CD4-positive, alpha-beta T cell treated with Interleukin-1 beta for 1 hour (primary cell): ENCODE measurements at regions not wholly inside any gene's neighbourhood (a gene's known extent, or its start where the extent isn't known, plus 50 kb on each side); places are given as distances from the start of the nearest gene placed in this dataset.

Source experiments
- DNase-seq, 2 donors: peaks; one replicate each; pipeline ENCODE4 v3.0.0-alpha.2; 2020 to 2022

DNA sequence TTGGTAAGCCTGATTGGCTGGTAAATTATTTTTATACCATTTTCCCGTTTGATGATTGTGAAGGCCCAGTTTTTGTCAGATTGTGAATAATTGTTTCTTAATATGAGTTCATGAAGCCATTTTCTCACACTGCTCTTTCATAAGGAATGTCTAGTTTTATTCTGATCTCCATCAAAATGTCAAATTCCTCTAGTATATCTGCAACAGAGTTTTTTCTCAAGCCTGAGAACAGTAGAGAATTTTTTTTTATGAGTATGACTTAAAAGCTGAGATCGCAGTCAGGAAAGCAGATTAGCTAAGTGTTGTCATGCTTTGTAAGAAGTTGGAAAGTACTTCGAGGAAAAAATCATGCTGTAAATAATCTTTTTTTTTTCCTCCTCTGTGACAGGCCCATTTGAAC lies 484.9 kb upstream of the ATP2B1 start:
- no peak for DNase-seq

DNA sequence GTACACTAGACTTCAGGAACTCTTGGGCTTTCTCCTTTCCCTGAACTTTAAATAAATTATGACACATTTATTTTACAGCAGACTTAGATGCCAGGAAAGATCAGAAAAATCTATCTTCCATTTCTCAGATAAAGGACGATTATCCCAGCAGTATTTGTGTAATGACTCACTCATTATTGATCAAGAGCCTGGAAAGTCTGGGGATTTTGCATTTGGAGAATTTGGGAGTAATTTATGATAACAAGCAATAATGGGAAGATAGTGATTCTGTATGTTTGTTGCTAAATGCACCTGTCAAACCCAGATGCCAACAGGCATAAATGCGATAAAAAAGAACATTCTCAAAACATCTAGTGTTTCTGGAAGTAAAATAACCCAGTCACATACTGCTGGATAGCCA lies 480.2 kb upstream of the ATP2B1 start:
- no peak for DNase-seq

DNA sequence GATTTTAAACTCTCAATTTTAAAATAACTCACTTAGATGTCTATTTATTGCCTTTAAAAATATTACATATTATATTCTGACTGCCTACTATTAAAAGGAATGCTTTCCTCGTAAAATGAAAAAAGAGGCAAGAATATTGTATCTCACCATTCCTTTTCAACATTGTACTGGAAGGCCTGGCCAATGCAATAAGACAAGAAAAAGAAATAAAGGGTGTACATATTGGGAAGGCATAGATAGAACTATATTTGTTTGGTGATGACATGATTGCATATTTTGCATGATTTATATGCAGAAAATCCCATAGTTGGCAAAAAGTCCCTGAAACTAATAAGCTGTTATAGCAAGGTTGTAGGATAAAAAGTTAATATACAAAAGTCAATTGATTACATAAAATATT lies 474.6 kb upstream of the ATP2B1 start:
- DNase-seq = no peak

DNA sequence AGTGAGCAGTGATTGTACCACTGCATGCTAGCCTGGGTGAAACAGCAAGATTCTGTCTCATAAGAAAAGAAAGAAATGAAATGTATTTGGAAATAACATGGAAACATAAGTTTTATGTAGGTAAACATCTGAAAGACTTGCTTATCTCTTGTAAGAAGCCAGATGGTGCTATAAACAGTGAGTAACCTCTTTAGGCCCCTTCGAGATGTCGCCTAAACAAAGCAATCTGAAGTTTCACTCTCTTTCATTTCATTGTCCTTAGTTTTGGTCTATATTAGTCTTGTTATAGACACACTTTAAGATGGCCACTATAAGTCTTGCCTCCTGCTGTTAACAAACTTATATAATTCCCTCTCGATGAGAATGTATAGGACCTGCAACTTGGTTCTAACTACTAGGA lies 472.6 kb upstream of the ATP2B1 start:
- no peak for DNase-seq

DNA sequence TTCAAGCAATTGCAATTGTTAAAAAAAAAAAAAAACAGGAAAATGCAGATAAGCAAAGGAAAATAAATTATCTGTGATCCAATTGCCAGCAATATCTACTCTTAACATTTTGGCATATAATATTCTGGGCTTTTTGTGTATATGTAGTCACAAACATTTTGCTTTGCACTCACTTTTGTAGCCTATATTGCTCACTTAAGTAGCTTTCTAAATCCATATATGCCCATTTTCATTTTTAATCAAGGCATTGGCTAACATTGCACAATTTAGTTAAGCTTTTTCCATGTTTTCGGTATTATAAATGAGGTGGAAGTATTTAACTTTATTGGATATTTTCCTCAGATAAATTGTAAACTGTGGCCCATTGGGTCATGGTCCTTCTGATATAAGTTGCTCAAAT lies 466.3 kb upstream of the ATP2B1 start:
- no peak for DNase-seq

DNA sequence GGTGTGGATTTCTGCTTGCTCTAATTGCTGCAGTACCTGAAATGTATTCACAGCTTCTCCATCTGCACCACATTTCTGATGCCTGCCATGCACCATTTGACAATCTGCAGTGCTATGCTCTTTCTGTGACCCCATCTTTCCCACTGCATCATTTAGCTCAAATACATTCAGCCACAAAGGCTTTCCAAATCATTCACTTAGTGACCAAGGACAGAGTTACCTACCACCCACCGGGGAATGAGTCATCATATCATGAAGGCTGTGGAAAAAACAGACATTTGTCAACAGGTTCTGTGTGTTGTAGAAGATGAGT lies 465.5 kb upstream of the ATP2B1 start:
- DNase-seq = no peak

DNA sequence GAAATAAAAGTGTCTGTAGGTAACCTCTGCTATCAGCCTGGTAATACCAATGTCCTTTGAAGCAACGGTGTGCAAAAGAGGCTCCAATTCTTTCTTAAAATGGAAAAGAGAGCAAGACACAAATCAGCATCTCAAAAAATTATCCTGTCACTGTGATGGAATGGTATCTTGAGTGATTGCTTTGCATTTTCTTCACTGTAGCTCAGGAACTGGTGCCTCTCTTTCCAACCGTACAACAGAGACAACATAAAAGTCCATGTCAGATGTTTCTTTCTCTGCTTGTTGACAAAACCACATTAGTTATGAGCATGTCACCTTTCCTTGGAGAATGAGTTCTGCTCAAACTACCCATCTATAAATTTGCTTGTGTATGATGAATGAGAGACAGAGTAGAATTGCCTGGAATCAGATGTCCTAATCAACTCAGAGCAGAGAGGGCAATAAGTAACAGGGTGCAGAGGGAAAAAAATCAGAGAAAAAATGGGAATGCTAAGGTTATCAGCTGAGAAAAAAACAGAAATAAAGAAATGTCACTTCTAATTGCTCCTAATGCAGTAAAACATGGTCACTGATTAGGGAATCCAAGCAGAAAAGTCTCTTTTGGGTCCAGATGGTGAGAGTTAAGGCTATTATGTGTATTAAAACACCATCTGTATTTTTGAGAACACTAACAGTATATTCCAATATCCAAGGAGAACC lies 465.0 kb upstream of the ATP2B1 start:
- DNase-seq = no peak

DNA sequence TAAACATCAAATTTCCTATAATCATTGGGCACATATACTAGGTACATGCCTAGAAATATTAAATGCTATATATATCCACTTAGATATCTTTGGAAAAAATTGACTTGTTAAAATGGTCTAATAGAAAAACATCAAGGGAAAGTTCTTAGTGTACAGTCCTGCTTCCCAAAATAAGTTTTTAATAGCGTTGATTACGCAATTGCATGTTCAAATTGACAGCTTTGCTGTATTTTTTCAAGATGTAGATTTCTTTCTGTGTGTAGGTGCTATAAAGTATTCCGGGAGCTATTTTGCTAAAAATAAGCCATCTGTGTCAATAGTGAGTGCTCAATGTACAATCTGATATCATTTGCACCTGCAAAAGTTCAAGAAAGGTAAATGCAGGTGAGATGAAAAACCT lies 463.9 kb upstream of the ATP2B1 start:
- no peak for DNase-seq

DNA sequence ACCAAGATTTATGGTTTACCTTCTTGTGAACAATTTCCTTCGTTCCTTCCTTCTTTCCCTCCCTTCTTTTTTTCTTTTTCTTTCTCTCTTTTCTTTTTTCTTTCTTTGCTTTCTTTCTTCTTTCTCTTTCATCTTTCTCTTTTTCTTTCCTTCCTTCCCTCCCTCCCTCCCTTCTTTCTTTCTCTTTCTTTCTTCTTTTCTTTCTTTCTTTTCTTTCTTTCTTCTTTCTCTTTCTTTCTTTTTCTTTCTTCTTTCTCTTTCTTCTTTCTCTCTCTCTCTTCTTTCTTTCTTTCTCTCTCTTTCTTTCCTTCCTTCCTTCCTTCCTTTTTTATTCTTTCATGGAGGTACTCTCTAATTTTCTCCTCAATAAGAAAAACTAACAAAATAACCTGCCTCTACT lies 462.1 kb upstream of the ATP2B1 start:
- no peak for DNase-seq

DNA sequence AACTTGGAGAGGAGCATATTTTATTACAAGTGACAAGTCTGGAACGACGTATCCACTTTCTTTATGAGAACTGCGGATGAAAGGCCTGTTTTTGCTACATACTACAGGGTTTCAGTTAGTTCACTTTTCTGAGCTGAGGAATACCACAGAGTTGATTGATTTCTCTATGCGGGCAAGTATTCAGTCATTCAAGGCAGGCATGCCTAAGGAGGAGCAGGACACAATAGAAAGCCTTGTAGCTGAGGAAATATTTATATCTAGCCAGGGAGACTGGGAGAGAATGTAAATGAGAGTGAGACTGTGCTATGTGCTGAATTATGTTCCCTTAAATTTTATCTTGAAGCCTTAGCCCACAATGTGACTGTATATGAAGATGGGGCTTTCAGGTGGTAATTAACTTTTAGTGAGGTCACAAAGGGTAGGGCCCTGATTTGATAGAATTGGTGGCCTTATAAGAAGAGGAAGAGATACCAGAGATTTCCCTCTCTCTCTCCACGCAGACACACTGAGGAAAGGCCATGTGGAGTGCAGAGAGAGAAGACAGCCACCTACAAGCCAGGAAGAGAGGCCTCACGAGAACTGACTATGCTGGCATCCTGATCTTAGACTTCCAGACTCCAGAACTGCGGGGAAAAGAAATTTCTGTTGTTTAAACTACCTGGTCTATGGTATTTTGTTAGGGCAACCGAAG lies 459.0 kb upstream of the ATP2B1 start:
- DNase-seq = no peak

DNA sequence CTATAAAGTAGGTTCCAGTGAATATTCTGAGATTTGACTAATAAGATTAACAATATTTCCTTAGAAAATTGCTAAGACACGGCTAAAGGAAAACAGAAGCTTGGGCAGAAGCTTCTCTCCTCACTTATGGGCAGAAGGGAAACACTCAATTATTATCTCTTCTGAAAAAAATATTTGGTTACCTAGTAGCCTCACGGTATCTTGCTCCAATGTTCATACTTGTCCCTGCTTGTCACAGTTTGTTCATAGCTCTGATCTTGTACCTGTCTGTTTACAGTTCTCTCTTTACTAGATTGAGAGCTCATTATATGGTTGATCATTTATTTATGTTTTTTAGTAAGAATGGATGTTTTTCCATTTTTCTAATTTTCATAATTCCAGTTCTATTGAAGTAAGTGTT lies 458.0 kb upstream of the ATP2B1 start:
- DNase-seq = no peak

DNA sequence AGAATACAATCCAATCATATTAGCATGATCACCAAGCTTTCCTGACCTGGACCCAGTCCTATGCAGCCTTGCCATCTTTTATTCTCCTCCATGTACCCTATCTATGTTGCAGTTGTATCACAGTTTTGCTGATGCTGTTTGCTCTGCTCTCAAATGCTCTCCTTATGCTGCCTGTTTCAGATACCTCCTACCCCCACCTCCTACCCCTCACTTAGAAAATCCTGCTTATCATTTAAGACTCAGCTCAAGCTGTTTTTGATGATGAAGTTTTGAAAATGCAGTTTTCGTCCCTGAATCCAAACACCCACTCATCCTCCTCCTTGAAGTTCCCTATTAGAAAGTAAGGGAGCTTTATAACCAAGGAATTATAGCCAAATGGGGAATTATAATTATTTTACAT lies 457.4 kb upstream of the ATP2B1 start:
- DNase-seq = no peak

DNA sequence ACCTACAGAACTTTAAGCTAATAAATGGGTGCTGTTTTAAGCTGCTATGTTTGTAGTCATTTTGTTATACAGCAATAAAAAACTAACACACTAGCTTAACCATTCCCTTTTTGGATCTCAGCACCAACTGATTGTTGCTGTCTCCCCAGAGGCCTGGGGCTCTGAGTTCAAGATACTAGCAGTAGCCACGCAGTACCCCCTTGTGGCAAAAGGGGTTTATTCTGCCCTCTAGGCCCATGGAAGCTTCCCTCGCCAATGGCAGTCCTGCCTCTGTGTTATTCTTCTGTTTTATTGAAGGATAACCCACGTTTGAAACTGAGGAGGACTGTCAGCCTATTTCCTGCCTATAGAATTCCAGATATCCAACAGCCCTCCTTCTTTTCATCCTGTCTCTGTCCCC lies 455.3 kb upstream of the ATP2B1 start:
- DNase-seq = peak in 1 of 2 donors; percentile 1

DNA sequence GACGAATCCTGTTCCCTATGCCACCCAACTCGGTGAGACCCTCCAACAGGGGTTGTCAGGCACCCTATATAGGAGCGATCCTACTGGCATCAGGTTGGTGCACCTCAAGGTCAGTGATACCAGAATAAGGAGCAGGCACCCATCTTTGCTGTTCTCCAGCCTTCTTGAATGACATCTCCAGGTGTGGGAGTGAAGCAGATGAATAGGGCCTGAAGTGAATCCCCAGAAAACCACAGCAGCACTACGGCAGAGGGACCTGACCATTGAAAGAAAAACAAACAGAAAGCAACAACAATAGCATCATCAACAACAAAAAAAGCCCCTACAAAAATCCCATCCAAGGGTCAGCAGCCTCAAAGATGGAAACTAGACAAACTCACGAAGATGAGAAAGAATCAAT lies 445.2 kb upstream of the ATP2B1 start:
- DNase-seq = no peak

DNA sequence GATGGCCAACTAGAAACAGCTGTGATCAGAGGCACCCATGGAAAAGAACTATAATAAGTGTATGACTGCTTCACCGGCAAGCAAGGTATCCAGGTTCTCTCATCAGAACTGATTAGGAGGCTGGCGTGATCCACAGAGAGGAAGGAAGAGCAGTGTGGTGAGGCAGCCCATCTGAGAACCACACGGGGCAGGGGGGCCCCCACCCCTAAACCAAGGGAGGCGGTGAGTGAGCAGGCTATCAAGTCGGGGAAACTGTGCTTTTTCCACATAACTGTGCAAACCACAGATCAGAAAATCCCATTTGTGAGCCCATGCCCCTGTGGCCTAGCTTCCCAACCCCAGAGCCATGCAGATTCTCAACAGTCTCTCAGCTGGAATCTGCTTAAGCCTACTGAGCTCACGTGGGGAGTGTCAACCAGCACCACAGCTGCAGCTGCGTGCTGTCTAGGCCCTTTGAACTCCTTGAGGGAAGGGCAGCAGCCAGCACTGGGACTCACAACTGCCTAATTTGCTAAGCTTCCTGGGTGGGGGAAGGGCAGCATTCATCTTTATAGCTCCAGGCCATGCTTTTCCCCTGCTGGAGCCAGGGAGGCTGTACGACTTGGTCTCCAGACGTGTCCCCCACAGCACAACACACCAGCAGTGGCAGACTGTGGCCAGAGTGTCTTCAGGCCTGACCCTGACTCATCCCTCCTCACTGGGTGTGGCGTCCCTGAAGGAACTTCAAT lies 444.4 kb upstream of the ATP2B1 start:
- DNase-seq = no peak

DNA sequence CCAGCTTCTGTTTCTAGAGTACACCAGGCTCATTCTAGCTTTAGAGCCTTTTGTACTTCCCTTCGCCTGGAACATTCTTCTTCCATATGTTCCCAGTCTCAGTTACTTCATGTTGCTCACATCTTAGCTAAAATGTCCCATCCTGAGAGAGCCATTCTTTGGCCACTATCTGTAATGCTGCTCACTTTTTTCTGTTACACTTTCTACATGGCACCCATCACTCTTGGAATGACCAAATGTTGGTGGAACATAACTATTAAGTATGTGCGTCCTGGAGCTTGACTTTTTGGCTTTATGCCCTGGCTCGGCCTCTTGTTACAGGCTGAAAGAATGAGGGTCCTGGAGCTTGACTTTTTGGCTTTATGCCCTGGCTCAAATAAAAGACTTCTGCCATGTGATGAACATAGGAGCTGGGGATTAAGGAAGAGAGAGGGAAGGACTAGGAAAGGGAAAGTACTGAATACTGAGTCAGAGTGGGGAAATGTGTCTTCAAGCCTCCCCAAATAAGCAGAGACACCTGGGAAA lies 442.9 kb upstream of the ATP2B1 start:
- DNase-seq = no peak

DNA sequence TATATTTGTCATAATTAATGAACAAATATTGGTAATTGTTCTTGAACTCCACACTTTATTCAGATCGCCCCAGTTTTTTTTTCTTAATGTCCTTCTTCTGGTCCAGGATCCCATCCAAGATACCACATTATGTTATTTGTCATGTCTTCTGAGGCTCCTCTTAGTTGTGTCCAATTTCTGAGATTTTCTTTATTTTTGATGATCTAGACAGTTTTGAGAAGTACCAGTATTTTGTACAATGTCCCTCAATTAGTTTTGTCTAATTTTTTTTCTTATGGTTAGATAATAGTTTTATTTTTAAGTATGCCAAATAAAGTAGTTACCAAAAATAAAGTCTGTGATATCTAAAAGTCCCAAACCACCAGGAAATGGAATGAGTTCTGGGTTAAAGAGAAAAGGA lies 440.8 kb upstream of the ATP2B1 start:
- DNase-seq = no peak

DNA sequence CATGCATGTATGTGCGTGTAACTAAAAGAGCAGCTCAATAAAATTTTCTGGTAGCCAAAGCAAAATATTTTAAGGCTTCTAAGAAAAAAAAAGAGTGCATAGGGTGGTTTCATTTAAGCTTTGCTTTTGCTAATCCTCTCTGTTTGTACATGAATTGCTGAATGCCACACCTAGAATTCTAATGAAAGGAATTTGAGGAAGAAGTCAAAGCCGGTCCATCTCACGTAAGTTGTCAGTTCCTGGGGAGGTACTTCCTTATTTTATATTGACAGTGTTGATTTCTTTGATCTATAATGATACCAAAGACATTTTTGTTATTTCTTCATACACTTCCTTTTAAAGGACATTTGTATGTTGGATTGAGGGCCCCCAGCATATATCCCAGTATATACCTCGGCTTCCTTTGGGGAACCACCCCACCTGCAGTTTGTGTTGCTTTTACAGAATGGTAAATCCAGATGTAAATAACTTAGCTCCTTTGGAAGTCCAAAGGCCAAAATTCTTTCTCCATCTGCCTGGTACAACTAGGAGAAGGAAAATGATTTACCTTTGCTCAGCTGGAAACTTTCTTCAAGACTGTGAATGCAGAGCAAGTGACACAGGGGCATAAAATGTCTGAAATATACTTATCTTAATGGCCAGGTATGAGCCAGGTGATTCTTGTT lies 420.9 kb upstream of the ATP2B1 start:
- DNase-seq = no peak

DNA sequence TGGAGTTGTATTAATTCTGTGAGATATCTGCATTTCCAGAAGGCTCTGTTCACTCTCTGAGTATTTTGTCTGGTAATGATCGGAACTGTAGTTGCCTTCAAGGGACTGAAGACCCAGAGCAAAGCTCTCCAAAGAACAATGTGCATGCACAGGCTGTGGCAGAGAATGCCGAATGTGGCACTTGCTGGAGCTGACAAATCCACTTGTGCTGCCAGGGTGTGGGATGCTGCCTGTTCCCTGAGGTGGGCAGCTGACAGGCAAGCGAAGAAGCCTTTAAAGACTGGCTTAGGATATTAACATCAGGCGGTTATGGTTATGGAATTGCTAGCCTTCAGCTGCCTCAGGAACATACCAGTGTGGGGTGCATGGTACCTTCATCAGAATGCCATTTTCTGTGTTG lies 419.9 kb upstream of the ATP2B1 start:
- no peak for DNase-seq

DNA sequence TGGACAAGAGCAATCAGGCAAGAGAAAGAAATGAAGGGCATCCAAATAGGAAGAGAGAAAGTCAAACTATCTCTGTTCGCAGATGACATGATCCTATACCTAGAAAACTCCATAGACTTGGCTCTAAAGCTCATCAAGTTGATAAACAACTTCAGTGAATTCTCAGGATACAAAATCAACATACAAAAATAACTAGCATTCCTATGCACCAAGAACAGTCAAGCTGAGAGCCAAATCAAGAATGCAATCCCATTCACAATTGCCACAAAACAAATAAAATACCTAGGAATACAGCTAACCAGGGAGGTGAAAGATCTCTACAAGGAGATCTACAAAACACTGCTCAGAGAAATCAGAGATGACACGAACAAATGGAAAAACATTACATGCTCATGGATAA lies 417.5 kb upstream of the ATP2B1 start:
- no peak for DNase-seq

DNA sequence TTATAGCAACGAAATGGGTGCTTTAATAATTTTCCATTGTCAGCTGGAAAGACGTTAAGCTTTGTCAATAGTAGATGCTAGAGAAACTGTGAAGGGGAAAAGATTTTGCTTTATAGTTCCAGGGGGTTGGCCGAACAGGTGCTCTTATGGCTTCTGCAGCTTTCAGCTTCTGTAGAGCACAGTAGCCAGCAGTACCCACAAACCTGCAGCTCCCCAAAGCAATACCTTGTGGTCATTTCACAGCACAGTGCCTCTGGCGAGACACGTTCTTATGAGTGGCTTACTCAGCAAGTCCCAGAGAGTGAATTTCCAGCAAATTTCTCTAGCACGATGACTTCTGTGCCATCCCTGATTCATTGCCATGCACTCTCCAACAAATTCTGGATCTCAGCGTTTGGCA lies 416.3 kb upstream of the ATP2B1 start:
- DNase-seq = no peak

DNA sequence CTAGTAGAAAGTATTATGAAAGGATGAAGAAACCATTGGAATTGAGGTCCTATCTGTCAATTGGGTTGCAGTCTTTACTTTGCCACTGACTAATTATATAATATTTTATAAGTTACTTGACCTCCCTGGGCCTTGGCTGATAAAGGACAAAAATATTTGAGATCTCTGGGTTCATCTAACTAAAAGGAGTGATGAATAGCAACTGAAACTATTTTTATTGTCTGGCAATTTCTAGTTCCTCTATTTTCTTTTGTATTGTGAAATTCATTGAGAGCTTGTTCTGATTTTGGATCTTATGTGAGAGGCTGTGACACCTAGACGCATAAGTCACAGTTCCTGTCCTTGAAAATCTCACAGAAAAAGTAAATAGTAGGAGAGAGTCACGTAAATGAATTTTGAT lies 415.7 kb upstream of the ATP2B1 start:
- DNase-seq = no peak

DNA sequence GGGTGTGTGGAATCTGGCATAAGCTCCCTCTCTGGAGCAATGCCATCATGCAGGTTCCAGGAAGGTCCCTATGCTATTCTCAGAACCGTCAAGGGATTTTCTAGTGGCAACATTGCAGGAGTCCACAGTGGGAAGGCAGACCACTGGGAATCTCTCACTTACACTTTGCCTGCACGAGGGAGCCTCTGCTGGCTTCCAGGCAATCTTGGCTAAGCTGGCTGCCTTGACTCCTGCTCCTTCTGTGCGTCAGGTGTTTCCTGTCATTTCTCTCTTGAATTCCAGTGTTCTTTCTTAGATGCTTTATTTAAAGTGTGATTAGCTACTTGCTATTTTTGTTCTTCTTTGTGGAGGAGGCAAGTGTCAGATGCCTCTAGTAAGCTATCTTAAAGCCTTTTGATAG lies 414.0 kb upstream of the ATP2B1 start:
- DNase-seq = no peak

DNA sequence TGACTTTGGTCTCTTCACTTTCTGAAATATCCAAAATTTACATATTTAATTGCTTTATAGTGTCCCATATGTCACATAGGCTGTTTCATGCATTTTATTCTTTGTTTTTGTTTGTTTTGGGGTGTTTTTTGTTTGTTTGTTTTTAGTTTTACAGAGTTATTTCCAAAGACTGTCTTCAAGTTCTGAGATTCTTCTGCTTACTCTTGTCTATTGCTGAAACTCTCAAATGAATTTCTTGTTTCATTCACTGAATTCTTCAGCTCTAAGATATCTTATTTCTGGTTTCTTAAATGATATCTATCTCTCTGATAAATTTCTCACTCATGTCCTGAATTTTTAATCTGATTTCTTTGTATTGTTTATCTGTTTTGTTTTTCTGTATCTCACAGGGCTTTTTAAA lies 412.0 kb upstream of the ATP2B1 start:
- no peak for DNase-seq
